Endothelial cell of umbilical vein (primary cell): ENCODE measurements at regions not wholly inside any gene's neighbourhood (a gene's known extent, or its start where the extent isn't known, plus 50 kb on each side); places are given as distances from the start of the nearest gene placed in this dataset.

Experiments used
- BruUV-seq: library from RNA; stranded (reverse); fragments of 400-500 nt; replicated peaks from 2 replicates; lab custom pipeline; 2021; lab: Mats Ljungman, UMichigan
- CTCF ChIA-PET: fragments of 300-600, 350-600 bp; sonication (Branson Sonifier 250); formaldehyde crosslinking; loops from one replicate; lab custom pipeline; 2021; ENCODE audit warnings: antibody characterized with exemption, inconsistent platforms; lab: Charles Lee
- POLR2A ChIA-PET: fragments of 300-600, 350-600 bp; sonication (Branson Sonifier 250); formaldehyde crosslinking; loops from one replicate; lab custom pipeline; 2021; ENCODE audit warnings: antibody characterized with exemption, inconsistent platforms; lab: Charles Lee
- DNase-seq: peaks from one replicate; pipeline ENCODE4 v3.0.0-alpha.2; 2011; ENCODE audit warnings: low read depth, low spot score
- FAIRE-seq: peaks from 2 replicates; lab custom pipeline; 2011; peaks lifted over from hg19 to GRCh38; lab: Jason Lieb, UNC
- H2AFZ ChIP-seq: 2 replicates; pipeline ENCODE4 v1.6.0; 2012; ENCODE audit warnings: low read depth, low read length, control low read depth, inconsistent platforms
- H3K27ac ChIP-seq: 2 replicates; pipeline ENCODE4 v1.5.1; 2011; ENCODE audit warnings: low read depth, mild to moderate bottlenecking, control low read depth, low read length, moderate library complexity; ENCODE audit not compliant: insufficient read depth
- H3K27me3 ChIP-seq, 2 experiments: 2 replicates each; pipeline versions ENCODE4 v1.6.0 to v1.6.1; 2011; ENCODE audit warnings: low read length in 2 of 2, mixed read lengths in 1 of 2; ENCODE audit not compliant: control insufficient read depth in 2 of 2, insufficient read depth in 2 of 2
- H3K36me3 ChIP-seq, 2 experiments: 2 replicates in 1 of 2; 3 replicates in 1 of 2; pipeline ENCODE4 v1.5.1; 2011; ENCODE audit warnings: low read length in 2 of 2, mild to moderate bottlenecking in 1 of 2, moderate library complexity in 1 of 2; ENCODE audit not compliant: control insufficient read depth in 2 of 2, insufficient read depth in 2 of 2; ENCODE audit errors: extremely low read depth in 1 of 2
- H3K4me1 ChIP-seq: 3 replicates; pipeline ENCODE4 v1.5.1; 2011; ENCODE audit warnings: mild to moderate bottlenecking, low read length; ENCODE audit not compliant: control insufficient read depth, insufficient read depth; ENCODE audit errors: extremely low read depth
- H3K4me2 ChIP-seq: 2 replicates; pipeline ENCODE4 v1.6.1; 2011; ENCODE audit warnings: low read length, control low read depth, mixed read lengths; ENCODE audit not compliant: insufficient read depth
- H3K4me3 ChIP-seq, 3 experiments: fragments of 200-600 bp in 1 of 3; sonication (generic), shearing (Covaris generic) in 1 of 3; replicated peaks in 1 of 3; 2 replicates each; pipeline ENCODE4 v1.5.1; 2011 to 2016; ENCODE audit warnings: control low read depth in 3 of 3, low read length in 3 of 3, mild to moderate bottlenecking in 2 of 3, inconsistent platforms in 1 of 3, low read depth in 1 of 3, moderate library complexity in 1 of 3; ENCODE audit not compliant: insufficient read depth in 1 of 3
- H3K79me2 ChIP-seq: 2 replicates; pipeline ENCODE4 v1.6.0; 2012; ENCODE audit warnings: low read length, inconsistent platforms; ENCODE audit not compliant: control insufficient read depth, insufficient read depth
- H3K9ac ChIP-seq: replicated peaks from 2 replicates; pipeline ENCODE3; 2011; ENCODE audit warnings: low read length, control low read depth; ENCODE audit not compliant: insufficient read depth; ENCODE audit errors: extremely low read depth
- H3K9me1 ChIP-seq: replicated peaks from 3 replicates; pipeline ENCODE4 v1.6.0; 2011; ENCODE audit warnings: mild to moderate bottlenecking, low read length; ENCODE audit not compliant: control insufficient read depth, insufficient read depth; ENCODE audit errors: extremely low read depth
- H3K9me3 ChIP-seq: replicated peaks from 2 replicates; pipeline ENCODE4 v1.5.1; 2012; ENCODE audit warnings: low read length, inconsistent platforms; ENCODE audit not compliant: control insufficient read depth, insufficient read depth
- H4K20me1 ChIP-seq: replicated peaks from 2 replicates; pipeline ENCODE3; 2011; ENCODE audit warnings: mild to moderate bottlenecking, low read length; ENCODE audit not compliant: control insufficient read depth, insufficient read depth; ENCODE audit errors: extremely low read depth
- EZH2 ChIP-seq: IDR thresholded peaks from 2 replicates; pipeline ENCODE4 v1.6.1; 2012; ENCODE audit warnings: borderline replicate concordance, low read depth, mild to moderate bottlenecking, moderate library complexity, low read length, inconsistent platforms; ENCODE audit not compliant: severe bottlenecking
- FOS ChIP-seq: IDR thresholded peaks from 2 replicates; pipeline ENCODE4 v1.6.1; 2011; ENCODE audit warnings: mild to moderate bottlenecking, low read length, moderate library complexity, borderline replicate concordance; ENCODE audit not compliant: insufficient read depth
- GATA2 ChIP-seq: IDR thresholded peaks from 2 replicates; pipeline ENCODE4 v1.7.0; 2011; ENCODE audit warnings: low read depth, mild to moderate bottlenecking, moderate library complexity, mixed read lengths, low read length; ENCODE audit not compliant: insufficient read length, insufficient read depth
- JUN ChIP-seq: IDR thresholded peaks from 2 replicates; pipeline ENCODE4 v1.6.1; 2011; ENCODE audit warnings: borderline replicate concordance, low read depth; ENCODE audit not compliant: insufficient read length, insufficient read depth
- MYC ChIP-seq: IDR thresholded peaks from one replicate; pipeline ENCODE4 v1.6.1; 2011; ENCODE audit warnings: mild to moderate bottlenecking, low read depth, low read length
- POLR2A ChIP-seq: IDR thresholded peaks from 2 replicates; pipeline ENCODE4 v1.6.1; 2012; ENCODE audit warnings: low read depth, mild to moderate bottlenecking, control low read depth, low read length
- POLR2AphosphoS5 ChIP-seq: IDR thresholded peaks from 2 replicates; pipeline ENCODE4 v1.6.1; 2012; ENCODE audit warnings: low read depth, mild to moderate bottlenecking, control low read depth, low read length, moderate library complexity; ENCODE audit not compliant: insufficient read depth
- dilution Hi-C: fragments of 300-500 bp; cut with MboI; formaldehyde crosslinking; loops from one replicate; pipeline ENCODE4 v1.15.0; 2019; ENCODE audit warnings: low sequenced_read_pairs; ENCODE audit not compliant: extremely low pct_ligation_motif_present
- intact Hi-C: fragments of 100-400 bp; cut with micrococcal nuclease; formaldehyde crosslinking; loops from one replicate; pipeline ENCODE4 v1.10.0; 2022
- TF ChIP-seq, protein P1 (sequence below): IDR thresholded peaks from 2 replicates; pipeline ENCODE4 v1.6.1; 2011; ENCODE audit not compliant: insufficient read depth, insufficient read length
- TF ChIP-seq, protein P2 (sequence below), 2 donors: IDR thresholded peaks; 1 replicate in 1 of 2; 2 replicates in 1 of 2; pipeline ENCODE4 v1.5.1; 2011; ENCODE audit warnings: low read length in 2 of 2, mild to moderate bottlenecking in 2 of 2, moderate library complexity in 2 of 2, control low read depth in 1 of 2, inconsistent platforms in 1 of 2, low read depth in 1 of 2; ENCODE audit not compliant: insufficient read depth in 1 of 2; ENCODE audit errors: extremely low read depth in 1 of 2

DNA sequence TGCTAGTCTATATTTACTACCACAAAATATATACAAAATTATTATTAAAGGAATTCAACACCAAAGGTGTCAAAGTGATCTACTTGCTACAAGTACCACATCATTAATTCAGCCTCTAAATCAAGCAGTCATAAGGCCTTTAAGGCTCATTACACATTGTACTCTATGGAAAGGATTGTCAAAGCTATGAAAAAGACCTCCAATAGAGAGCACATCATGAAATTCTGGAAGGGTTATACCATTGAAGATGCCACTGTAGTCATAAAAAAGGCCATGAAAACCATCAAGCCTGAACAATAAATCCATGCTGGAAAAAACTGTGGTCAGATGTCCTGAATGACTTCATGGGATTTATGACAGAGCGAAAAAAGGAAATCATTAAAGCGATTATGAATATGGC lies 708.0 kb upstream of the FAM174A start:
- intact Hi-C loops (no loop called here), dilution Hi-C loops (no loop called here)
- no peak for DNase-seq

More for the DNA sequence above, 708.0 kb upstream of the FAM174A start:
- no peaks in the 10 kb centered on the region for H3K9me3 ChIP-seq
- POLR2A ChIA-PET, result no interaction called here
- H3K4me1 ChIP-seq, result no peaks in the 10 kb centered on the region
- no peaks in the 10 kb centered on the region for H3K9me1 ChIP-seq
- H3K9ac ChIP-seq, result no peak overlapping the region
- TF ChIP-seq GATA2 (no peak), JUN (no peak), POLR2A (no peak), POLR2AphosphoS5 (no peak), FOS (no peak), EZH2 (no peak), MYC (no peak)
- TF ChIP-seq, protein P1, sequence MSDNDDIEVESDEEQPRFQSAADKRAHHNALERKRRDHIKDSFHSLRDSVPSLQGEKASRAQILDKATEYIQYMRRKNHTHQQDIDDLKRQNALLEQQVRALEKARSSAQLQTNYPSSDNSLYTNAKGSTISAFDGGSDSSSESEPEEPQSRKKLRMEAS, result no peak
- TF ChIP-seq, protein P2, sequence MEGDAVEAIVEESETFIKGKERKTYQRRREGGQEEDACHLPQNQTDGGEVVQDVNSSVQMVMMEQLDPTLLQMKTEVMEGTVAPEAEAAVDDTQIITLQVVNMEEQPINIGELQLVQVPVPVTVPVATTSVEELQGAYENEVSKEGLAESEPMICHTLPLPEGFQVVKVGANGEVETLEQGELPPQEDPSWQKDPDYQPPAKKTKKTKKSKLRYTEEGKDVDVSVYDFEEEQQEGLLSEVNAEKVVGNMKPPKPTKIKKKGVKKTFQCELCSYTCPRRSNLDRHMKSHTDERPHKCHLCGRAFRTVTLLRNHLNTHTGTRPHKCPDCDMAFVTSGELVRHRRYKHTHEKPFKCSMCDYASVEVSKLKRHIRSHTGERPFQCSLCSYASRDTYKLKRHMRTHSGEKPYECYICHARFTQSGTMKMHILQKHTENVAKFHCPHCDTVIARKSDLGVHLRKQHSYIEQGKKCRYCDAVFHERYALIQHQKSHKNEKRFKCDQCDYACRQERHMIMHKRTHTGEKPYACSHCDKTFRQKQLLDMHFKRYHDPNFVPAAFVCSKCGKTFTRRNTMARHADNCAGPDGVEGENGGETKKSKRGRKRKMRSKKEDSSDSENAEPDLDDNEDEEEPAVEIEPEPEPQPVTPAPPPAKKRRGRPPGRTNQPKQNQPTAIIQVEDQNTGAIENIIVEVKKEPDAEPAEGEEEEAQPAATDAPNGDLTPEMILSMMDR (IDR thresholded peaks at IDR 0.05; ENCODE audit: extremely low read depth in 1 of 2, insufficient read depth in 1 of 2, low read depth in 1 of 2, low read length in 2 of 2), result no peak
- no peak overlapping the region for H3K4me3 ChIP-seq
- no peaks in the 10 kb centered on the region for H3K79me2 ChIP-seq
- no peaks in the 10 kb centered on the region for H3K36me3 ChIP-seq
- no peaks in the 10 kb centered on the region for H3K27me3 ChIP-seq
- H2AFZ ChIP-seq, result no peak overlapping the region
- no peak overlapping the region for H3K27ac ChIP-seq
- H4K20me1 ChIP-seq, result no peaks in the 10 kb centered on the region
- CTCF ChIA-PET, result no interaction called here
- no peak overlapping the region for H3K4me2 ChIP-seq
- no peak for FAIRE-seq
- BruUV-seq, result no TSS peak
